ENCODE measurements at regions not wholly inside any gene's neighbourhood (a gene's known extent, or its start where the extent isn't known, plus 50 kb on each side); places are given as distances from the start of the nearest gene placed in this dataset.
A peak's percentile ranks its signal among the peaks of the same experiment; 100 is the strongest.

GRCh38 chr3:193787496-193787870 is 194.5 kb downstream of the OPA1 start:
- no peak for TF ChIP-seq CTCF (IDR thresholded peaks at IDR 0.05; ENCODE audit: insufficient read depth, low read length, severe bottlenecking)
- no peak for DNase-seq (ENCODE audit: low read depth)
- FAIRE-seq, result no peak
- H3K4me3 ChIP-seq (ENCODE audit: low read depth, low read length), result no peak overlapping the region
- H3K36me3 ChIP-seq (ENCODE audit: control insufficient read depth, insufficient read depth, low read length), result no peaks in the 10 kb centered on the region
- H3K27me3 ChIP-seq (ENCODE audit: control insufficient read depth, insufficient read depth, low read length), result peaks cover 2% of the 10 kb centered on the region

GRCh38 chr3:193788189-193788991 is 195.4 kb downstream of the OPA1 start:
- peak; percentile 89 for TF ChIP-seq CTCF (IDR thresholded peaks at IDR 0.05; ENCODE audit: insufficient read depth, low read length, severe bottlenecking)
- no peak for FAIRE-seq
- Histone ChIP-seq H3K27me3 (ENCODE audit: control insufficient read depth, insufficient read depth, low read length) (peaks cover 2% of the 10 kb centered on the region), H3K36me3 (ENCODE audit: control insufficient read depth, insufficient read depth, low read length) (no peaks in the 10 kb centered on the region), H3K4me3 (ENCODE audit: low read depth, low read length) (no peak overlapping the region)
- DNase-seq (ENCODE audit: low read depth), result peak; percentile 58

GRCh38 chr3:193789455-193789854 is 196.4 kb downstream of the OPA1 start:
- no peak for FAIRE-seq
- TF ChIP-seq CTCF (IDR thresholded peaks at IDR 0.05; ENCODE audit: insufficient read depth, low read length, severe bottlenecking), result no peak
- Histone ChIP-seq H3K27me3 (ENCODE audit: control insufficient read depth, insufficient read depth, low read length) (peaks cover 2% of the 10 kb centered on the region), H3K4me3 (ENCODE audit: low read depth, low read length) (no peak overlapping the region), H3K36me3 (ENCODE audit: control insufficient read depth, insufficient read depth, low read length) (no peaks in the 10 kb centered on the region)
- DNase-seq (ENCODE audit: low read depth), result no peak

- Histone ChIP-seq H3K4me3 (ENCODE audit: low read depth, low read length) (no peak overlapping the region), H3K36me3 (ENCODE audit: control insufficient read depth, insufficient read depth, low read length) (no peaks in the 10 kb centered on the region), H3K27me3 (ENCODE audit: control insufficient read depth, insufficient read depth, low read length) (peaks cover 2% of the 10 kb centered on the region)
- TF ChIP-seq CTCF (IDR thresholded peaks at IDR 0.05; ENCODE audit: insufficient read depth, low read length, severe bottlenecking), result no peak
- no peak for FAIRE-seq
- DNase-seq (ENCODE audit: low read depth), result no peak
These were observed 197.3 kb downstream of the OPA1 start for GRCh38 chr3:193790086-193790990.

- Histone ChIP-seq H3K36me3 (ENCODE audit: control insufficient read depth, insufficient read depth, low read length) (no peaks in the 10 kb centered on the region), H3K27me3 (ENCODE audit: control insufficient read depth, insufficient read depth, low read length) (peaks cover 2% of the 10 kb centered on the region), H3K4me3 (ENCODE audit: low read depth, low read length) (no peak overlapping the region)
- DNase-seq (ENCODE audit: low read depth) (peak; percentile 88), FAIRE-seq (no peak)
- no peak for TF ChIP-seq CTCF (IDR thresholded peaks at IDR 0.05; ENCODE audit: insufficient read depth, low read length, severe bottlenecking)
These were observed 198.3 kb downstream of the OPA1 start for GRCh38 chr3:193791041-193792032.

Measured in bronchial epithelial cell (primary cell).